Natural killer cell treated with Interleukin-12 subunit alpha and Interleukin-12 subunit beta and Interleukin-15 and Interleukin-18, amount 100 ng/mL, for 72 hours (primary cell): ENCODE measurements at regions not wholly inside any gene's neighbourhood (a gene's known extent, or its start where the extent isn't known, plus 50 kb on each side); places are given as distances from the start of the nearest gene placed in this dataset.

Experiments
- ATAC-seq, 2 donors: fragments of 150-1000 bp; cut with Tn5 transposase in 1 of 2; sonication (Bioruptor Pico), chemical (Tn5 transposase) in 1 of 2; 2 replicates each; pipeline ENCODE4 v1.10.0; 2021
- DNase-seq: peaks from one replicate; pipeline ENCODE4 v3.0.0; 2022; ENCODE audit warnings: low spot score
- H3K27ac Mint-ChIP-seq, 2 donors: 1 replicate in 1 of 2; 2 replicates in 1 of 2; pipeline ENCODE4 v1.8.0; 2022; ENCODE audit warnings: mixed read lengths in 2 of 2, mild to moderate bottlenecking in 1 of 2, moderate library complexity in 1 of 2
- H3K27me3 Mint-ChIP-seq, 2 donors: 1 replicate in 1 of 2; 2 replicates in 1 of 2; pipeline ENCODE4 v1.8.0; 2022; ENCODE audit warnings: mixed read lengths in 2 of 2
- H3K36me3 Mint-ChIP-seq: one replicate; pipeline ENCODE4 v1.8.0; 2022; ENCODE audit warnings: mixed read lengths
- H3K4me1 Mint-ChIP-seq, 2 donors: 1 replicate in 1 of 2; 2 replicates in 1 of 2; pipeline ENCODE4 v1.8.0; 2022; ENCODE audit warnings: low read depth in 2 of 2, mixed read lengths in 2 of 2, mild to moderate bottlenecking in 1 of 2
- H3K4me3 Mint-ChIP-seq: one replicate; pipeline ENCODE4 v1.8.0; 2022; ENCODE audit warnings: mixed read lengths
- H3K9me3 Mint-ChIP-seq: 2 replicates; pipeline ENCODE4 v1.8.0; 2022; ENCODE audit warnings: mixed read lengths

- ATAC-seq, result no peak
- no peak for DNase-seq
- Mint-ChIP-seq H3K27ac (no peak overlapping the region), H3K4me1 (no peaks in the 10 kb centered on the region), H3K36me3 (no peaks in the 10 kb centered on the region), H3K27me3 (peaks cover 46 to 64% of the 10 kb centered on the region in 2 donors), H3K4me3 (no peak overlapping the region), H3K9me3 (no peaks in the 10 kb centered on the region)
These were observed 95.2 kb downstream of the ANKRD60 start for GRCh38 chr20:58133020-58133808.

- Mint-ChIP-seq H3K9me3 (no peaks in the 10 kb centered on the region), H3K36me3 (no peaks in the 10 kb centered on the region), H3K27me3 (peaks cover 47 to 63% of the 10 kb centered on the region in 2 donors), H3K27ac (no peak overlapping the region), H3K4me1 (no peaks in the 10 kb centered on the region), H3K4me3 (no peak overlapping the region)
- no peak for ATAC-seq
- DNase-seq, result no peak
These were observed 96.8 kb downstream of the ANKRD60 start for GRCh38 chr20:58131551-58132142.

- no peaks in the 10 kb centered on the region for H3K4me1 Mint-ChIP-seq
- no peak for ATAC-seq
These were observed 97.3 kb downstream of the ANKRD60 start for GRCh38 chr20:58131151-58131550.

GRCh38 chr20:58130581-58130980, 97.9 kb downstream of the ANKRD60 start:
- Mint-ChIP-seq H3K9me3 (no peaks in the 10 kb centered on the region), H3K27ac (no peak overlapping the region), H3K4me3 (no peak overlapping the region), H3K36me3 (no peaks in the 10 kb centered on the region), H3K4me1 (no peaks in the 10 kb centered on the region), H3K27me3 (peaks cover 49 to 73% of the 10 kb centered on the region in 2 donors)
- ATAC-seq (no peak), DNase-seq (no peak)

More at GRCh38 chr20:58131151-58131550, 97.3 kb downstream of the ANKRD60 start:
- no peak for DNase-seq
- H3K4me3 Mint-ChIP-seq, result no peak overlapping the region
- peaks cover 47 to 68% of the 10 kb centered on the region in 2 donors for H3K27me3 Mint-ChIP-seq
- H3K36me3 Mint-ChIP-seq, result no peaks in the 10 kb centered on the region
- H3K9me3 Mint-ChIP-seq, result no peaks in the 10 kb centered on the region
- no peak overlapping the region for H3K27ac Mint-ChIP-seq

GRCh38 chr20:58130156-58130555, 98.3 kb downstream of the ANKRD60 start:
- no peaks in the 10 kb centered on the region for H3K9me3 Mint-ChIP-seq
- DNase-seq (no peak), ATAC-seq (no peak)
- H3K4me1 Mint-ChIP-seq, result no peaks in the 10 kb centered on the region
- no peak overlapping the region for H3K4me3 Mint-ChIP-seq
- H3K36me3 Mint-ChIP-seq, result no peaks in the 10 kb centered on the region
- no peak overlapping the region for H3K27ac Mint-ChIP-seq
- H3K27me3 Mint-ChIP-seq, result peaks cover 46 to 75% of the 10 kb centered on the region in 2 donors

GRCh38 chr20:58129721-58130151, 98.7 kb downstream of the ANKRD60 start:
- H3K4me3 Mint-ChIP-seq, result no peak overlapping the region
- peaks cover 47 to 75% of the 10 kb centered on the region in 2 donors for H3K27me3 Mint-ChIP-seq
- no peak overlapping the region for H3K27ac Mint-ChIP-seq
- no peak for DNase-seq
- H3K4me1 Mint-ChIP-seq, result no peaks in the 10 kb centered on the region
- H3K9me3 Mint-ChIP-seq, result peaks cover 3% of the 10 kb centered on the region
- peaks cover under 1% of the 10 kb centered on the region for H3K36me3 Mint-ChIP-seq
- no peak for ATAC-seq

GRCh38 chr20:58128635-58129625, 99.5 kb downstream of the ANKRD60 start:
- H3K4me1 Mint-ChIP-seq, result no peaks in the 10 kb centered on the region
- no peak overlapping the region for H3K27ac Mint-ChIP-seq
- no peak overlapping the region for H3K4me3 Mint-ChIP-seq
- peaks cover 3% of the 10 kb centered on the region for H3K9me3 Mint-ChIP-seq
- peaks cover 5% of the 10 kb centered on the region for H3K36me3 Mint-ChIP-seq
- ATAC-seq (no peak), DNase-seq (no peak)
- peaks cover 49 to 77% of the 10 kb centered on the region in 2 donors for H3K27me3 Mint-ChIP-seq

GRCh38 chr20:58127701-58128111, 100.7 kb downstream of the ANKRD60 start:
- H3K36me3 Mint-ChIP-seq, result peaks cover 5% of the 10 kb centered on the region
- peaks cover 3% of the 10 kb centered on the region for H3K9me3 Mint-ChIP-seq
- H3K4me1 Mint-ChIP-seq, result no peaks in the 10 kb centered on the region
- peaks cover 44 to 71% of the 10 kb centered on the region in 2 donors for H3K27me3 Mint-ChIP-seq
- DNase-seq (no peak), ATAC-seq (no peak)
- H3K27ac Mint-ChIP-seq, result no peak overlapping the region
- H3K4me3 Mint-ChIP-seq, result no peak overlapping the region

GRCh38 chr20:58125726-58126125, 102.7 kb downstream of the ANKRD60 start:
- ATAC-seq, result no peak
- no peak overlapping the region for H3K27ac Mint-ChIP-seq

GRCh38 chr20:58117944-58118343, 110.5 kb downstream of the ANKRD60 start:
- Mint-ChIP-seq H3K4me1 (no peaks in the 10 kb centered on the region), H3K9me3 (peaks cover 3% of the 10 kb centered on the region), H3K36me3 (peaks cover 18% of the 10 kb centered on the region), H3K4me3 (no peak overlapping the region), H3K27me3 (peaks cover 33 to 49% of the 10 kb centered on the region in 2 donors), H3K27ac (no peak overlapping the region)
- DNase-seq (no peak), ATAC-seq (no peak)

More at GRCh38 chr20:58125726-58126125, 102.7 kb downstream of the ANKRD60 start:
- Mint-ChIP-seq H3K4me1 (no peaks in the 10 kb centered on the region), H3K9me3 (peaks cover 3% of the 10 kb centered on the region), H3K4me3 (no peak overlapping the region), H3K36me3 (peaks cover 5% of the 10 kb centered on the region), H3K27me3 (peaks cover 41 to 58% of the 10 kb centered on the region in 2 donors)
- DNase-seq, result no peak

GRCh38 chr20:58116505-58116904, 111.9 kb downstream of the ANKRD60 start:
- no peaks in the 10 kb centered on the region for H3K4me1 Mint-ChIP-seq
- peaks cover 3% of the 10 kb centered on the region for H3K9me3 Mint-ChIP-seq
- no peak for DNase-seq
- no peak overlapping the region for H3K27ac Mint-ChIP-seq
- H3K36me3 Mint-ChIP-seq, result peaks cover 18% of the 10 kb centered on the region
- peaks cover 30 to 53% of the 10 kb centered on the region in 2 donors for H3K27me3 Mint-ChIP-seq
- no peak for ATAC-seq
- no peak overlapping the region for H3K4me3 Mint-ChIP-seq

- Mint-ChIP-seq H3K4me1 (no peaks in the 10 kb centered on the region), H3K4me3 (no peak overlapping the region), H3K27ac (no peak overlapping the region), H3K36me3 (peaks cover 17% of the 10 kb centered on the region), H3K27me3 (peaks cover 26 to 52% of the 10 kb centered on the region in 2 donors), H3K9me3 (peaks cover 3% of the 10 kb centered on the region)
- no peak for DNase-seq
- ATAC-seq, result no peak
These were observed 114.7 kb downstream of the ANKRD60 start for GRCh38 chr20:58113716-58114115.

- Mint-ChIP-seq H3K27me3 (peaks cover 21 to 54% of the 10 kb centered on the region in 2 donors), H3K9me3 (no peaks in the 10 kb centered on the region), H3K4me3 (no peak overlapping the region), H3K4me1 (no peaks in the 10 kb centered on the region), H3K36me3 (peaks cover 7% of the 10 kb centered on the region), H3K27ac (no peak overlapping the region)
- ATAC-seq (no peak), DNase-seq (no peak)
These were observed 116.3 kb downstream of the ANKRD60 start for GRCh38 chr20:58112017-58112781.
